ENCODE measurements at regions not wholly inside any gene's neighbourhood (a gene's known extent, or its start where the extent isn't known, plus 50 kb on each side); places are given as distances from the start of the nearest gene placed in this dataset.
"Not testable (repeated sequence)": the region's sequence is repeated elsewhere in the genome, so short reads cannot be mapped to it uniquely, and the experiment has no call there.

DNA sequence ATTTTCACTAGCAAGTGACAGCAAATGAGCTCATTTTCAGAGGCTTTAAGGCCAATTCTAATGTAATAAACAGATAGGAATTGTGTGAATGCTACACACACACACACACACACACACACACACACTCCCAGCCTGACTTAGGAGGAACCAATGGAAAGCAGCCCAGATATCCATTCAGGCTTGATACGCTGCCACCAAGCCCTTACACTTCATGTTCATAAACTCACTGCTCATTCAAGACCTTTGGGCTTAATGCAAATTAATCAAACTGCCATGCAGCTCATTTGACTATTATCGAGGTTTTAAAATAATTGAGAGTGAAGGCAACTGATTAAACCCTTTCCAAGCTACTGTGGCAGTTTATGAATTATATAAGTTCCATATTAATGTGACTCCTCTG is 298.9 kb upstream of the NCKAP5 start:
- in situ Hi-C loops (cut with MboI; ENCODE audit: low sequenced_read_pairs), result no loop called here

DNA sequence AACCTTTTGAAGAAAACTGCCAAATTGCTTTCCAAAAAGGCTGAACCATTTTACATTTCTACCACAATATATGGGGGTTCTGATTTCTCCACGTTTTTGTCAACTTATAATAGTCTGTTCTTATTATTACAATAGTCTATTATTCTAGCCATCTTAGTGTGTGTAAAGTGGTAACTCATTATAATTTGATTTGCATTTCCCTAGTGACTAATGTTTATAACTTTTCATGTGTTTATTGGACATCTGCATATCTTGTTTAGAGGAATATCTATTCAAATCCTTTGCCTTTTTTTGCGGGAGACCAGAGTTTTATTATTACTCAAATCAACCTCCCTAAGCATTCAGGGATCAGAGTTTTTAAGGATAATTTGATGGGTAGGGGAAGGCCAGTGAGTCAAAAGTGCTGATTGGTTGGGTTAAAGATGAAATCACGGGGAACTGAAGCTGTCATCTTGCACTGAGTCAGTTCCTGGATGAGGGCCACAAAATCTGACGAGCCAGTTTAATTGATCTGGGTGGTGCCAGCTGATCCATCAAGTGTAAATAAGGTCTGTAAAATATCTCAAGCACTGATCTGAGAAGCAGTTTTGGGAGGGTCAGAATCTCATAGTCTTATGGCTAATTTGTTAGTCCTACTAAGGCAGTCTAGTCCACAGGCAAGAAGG is 303.4 kb upstream of the NCKAP5 start:
- in situ Hi-C loops (cut with MboI; ENCODE audit: low sequenced_read_pairs), result no loop called here

DNA sequence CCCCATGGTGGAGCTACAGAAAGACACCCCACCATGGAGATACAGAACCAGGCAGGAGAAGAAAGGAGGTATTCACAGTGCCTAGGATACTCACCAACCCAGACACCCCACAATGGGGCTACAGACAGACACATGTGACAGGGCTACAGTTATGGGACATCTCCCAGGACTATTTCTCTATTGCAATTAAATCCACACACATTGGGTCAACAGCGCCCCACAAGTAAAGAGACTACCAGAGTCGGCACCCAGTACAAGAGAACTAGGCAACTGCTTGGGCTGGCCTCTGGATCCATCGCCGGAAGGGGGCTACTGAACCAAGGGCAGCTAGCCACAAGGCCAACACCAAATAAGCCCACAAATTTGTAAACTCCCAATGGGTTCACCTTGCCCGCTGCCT is 310.1 kb upstream of the NCKAP5 start:
- in situ Hi-C loops (cut with MboI; ENCODE audit: low sequenced_read_pairs), result no loop called here

DNA sequence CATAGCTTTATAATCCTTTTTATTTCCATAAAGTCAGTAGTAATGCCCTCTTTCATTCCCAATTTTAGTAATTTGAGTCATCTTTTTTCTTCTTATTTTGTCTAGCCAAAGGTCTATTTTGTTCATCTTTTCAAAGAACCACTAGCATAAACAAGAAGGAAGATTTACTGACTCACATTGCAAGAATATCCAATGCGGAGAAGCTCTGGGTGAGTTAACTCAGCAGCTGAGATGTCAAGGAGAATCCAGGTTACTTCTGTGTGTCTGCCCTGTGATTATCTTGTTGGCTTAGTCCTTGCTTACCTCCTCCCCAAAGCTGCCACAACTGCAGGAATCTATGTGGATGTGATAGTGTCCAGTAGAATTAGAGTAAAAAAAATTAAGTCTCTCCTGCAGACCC is 311.4 kb upstream of the NCKAP5 start:
- in situ Hi-C loops (cut with MboI; ENCODE audit: low sequenced_read_pairs), result no loop called here

DNA sequence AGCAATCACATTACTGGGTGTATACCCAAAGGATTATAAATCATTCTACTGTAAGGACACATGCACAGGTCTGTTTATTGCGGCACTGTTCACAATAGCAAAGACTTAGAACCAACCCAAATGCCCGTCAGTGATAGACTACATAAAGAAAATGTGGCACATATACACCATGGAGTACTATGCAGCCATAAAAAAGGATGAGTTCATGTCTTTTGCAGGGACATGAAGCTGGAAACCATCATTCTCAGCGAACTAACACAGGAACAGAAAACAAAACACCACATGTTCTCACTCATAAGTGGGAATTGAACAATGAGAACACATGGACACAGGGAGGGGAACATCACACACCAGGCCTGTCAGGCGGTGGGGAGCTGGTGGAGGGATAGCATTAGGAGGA is 313.9 kb upstream of the NCKAP5 start:
- in situ Hi-C loops (cut with MboI; ENCODE audit: low sequenced_read_pairs), result not testable (repeated sequence)

DNA sequence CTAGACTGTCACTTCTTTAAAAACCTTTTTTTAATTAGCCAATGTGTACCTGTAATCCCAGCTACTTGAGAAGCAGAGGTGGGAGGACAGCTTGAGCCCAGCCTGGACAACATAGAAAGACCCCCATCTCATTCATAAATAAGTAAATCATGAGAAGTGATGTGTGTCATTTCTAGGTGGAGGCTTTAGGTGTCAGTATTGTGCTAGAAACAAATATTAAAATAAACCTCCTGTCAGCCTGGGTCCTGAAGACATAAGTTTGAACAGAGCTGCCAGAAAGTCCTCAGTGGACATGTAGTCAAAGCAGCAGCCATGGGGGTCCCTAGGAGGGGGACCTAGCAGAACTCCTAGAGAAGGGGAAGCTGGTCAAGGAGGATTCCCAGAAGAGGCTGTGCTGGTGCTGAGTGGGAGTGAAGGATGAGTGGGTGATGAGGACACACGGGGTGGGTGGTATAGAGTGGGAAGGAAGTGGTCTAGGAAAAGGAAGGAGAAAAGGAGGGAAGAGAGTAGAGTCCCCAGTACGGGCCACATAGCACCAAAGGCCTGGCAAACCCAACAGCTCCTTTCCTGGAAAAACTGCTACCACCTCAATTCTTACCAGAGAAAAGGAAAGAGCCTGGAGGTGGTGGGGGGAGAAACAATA is 316.6 kb upstream of the NCKAP5 start:
- in situ Hi-C loops (cut with MboI; ENCODE audit: low sequenced_read_pairs), result no loop called here

DNA sequence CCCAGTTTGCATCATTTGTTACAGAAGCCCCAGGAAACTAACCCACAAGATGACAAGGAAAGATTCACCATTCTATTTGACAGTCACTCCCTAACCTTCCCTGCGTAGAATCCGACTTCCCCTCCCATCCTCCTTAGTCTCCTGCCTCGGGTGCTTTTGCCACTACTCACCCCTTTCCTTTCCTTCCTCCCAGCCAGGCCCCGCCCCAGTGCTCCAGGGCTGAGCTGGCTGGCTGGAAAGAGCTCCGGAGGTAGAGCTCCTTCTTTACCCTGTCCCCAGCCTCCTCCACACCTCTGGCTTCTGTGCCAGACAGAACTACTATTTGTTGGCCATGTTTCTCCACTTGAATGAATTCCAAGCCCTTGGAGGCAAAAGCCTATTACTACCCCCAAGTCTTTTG is 317.6 kb upstream of the NCKAP5 start:
- in situ Hi-C loops (cut with MboI; ENCODE audit: low sequenced_read_pairs), result no loop called here

DNA sequence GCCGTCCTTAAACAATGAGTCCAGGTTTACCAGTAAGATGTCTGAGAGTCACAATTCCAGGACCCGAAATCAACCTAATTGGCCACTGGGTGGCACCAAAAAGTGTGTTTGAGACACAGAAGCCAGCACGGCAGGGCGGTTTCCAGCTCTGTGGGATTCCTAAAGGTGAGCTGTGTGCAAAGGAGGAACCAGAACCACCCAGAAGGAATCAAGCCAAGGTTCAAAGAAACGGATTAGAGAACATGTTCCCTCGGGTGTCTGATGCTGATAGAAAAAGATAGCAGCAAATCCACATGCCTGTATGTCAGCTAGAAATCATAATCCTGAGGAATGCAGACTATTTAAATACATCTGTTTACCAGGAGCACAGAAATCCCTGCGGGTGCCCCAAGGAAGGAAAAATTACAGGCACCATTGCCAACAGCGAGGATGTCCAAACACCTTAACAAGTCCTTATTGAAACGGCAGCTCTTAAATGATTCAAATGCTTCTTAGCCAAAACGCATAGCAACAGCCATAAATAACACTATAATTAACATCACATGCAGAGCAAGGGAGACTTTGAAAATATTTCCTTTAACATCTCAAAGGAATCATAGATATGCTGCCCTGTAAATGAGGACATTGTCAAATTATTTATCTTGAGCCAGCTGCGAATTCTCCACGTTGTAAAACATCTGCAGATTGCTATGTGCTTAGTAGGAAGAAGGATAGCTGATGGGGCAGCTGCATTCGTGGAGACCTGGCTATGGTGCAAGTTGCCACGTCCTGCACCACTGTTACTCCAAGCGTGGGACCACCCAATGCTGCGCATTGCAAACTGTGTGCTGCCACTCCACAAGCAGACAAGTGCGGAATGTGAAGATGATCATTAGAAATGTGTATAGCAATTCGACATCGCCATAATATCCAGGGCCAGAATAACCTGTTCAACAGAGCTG is 318.7 kb upstream of the NCKAP5 start:
- in situ Hi-C loops (cut with MboI; ENCODE audit: low sequenced_read_pairs), result no loop called here

DNA sequence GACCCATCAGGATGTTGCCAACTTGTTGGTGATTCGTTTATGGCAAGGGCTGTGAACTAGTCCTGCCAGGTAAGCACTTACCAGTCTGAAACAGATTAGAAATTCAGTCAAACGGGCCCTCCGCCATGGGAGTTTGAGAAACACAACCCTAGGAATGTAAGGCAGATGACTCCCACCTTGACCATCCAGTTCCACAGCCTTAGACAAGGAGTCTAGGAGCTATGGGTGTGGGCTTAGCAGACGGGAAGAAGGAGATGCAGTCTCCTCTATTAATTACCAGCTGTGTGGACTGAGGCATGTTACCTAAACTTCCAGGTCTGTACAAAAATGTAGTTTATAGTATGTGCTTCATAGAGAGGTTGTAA is 319.4 kb upstream of the NCKAP5 start:
- in situ Hi-C loops (cut with MboI; ENCODE audit: low sequenced_read_pairs), result no loop called here

DNA sequence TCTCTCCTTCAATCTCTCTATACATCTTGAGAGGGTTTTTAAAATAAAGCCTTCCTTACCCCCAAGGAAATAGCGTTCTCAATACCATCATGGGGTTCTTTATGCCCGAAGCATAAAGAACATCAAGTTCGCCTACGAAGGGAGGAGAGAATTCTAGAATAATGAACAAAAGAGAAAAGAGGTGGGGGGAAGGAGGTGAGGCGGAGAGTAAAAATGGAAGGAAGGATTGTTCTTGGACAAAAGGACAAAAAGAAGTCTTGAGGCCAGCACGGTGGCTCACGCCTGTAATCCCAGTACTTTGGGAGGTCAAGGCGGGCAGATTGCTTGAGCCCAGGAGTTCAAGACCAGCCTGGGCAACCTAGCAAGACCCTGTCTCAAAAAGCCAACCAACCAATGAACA is 319.8 kb upstream of the NCKAP5 start:
- in situ Hi-C loops (cut with MboI; ENCODE audit: low sequenced_read_pairs), result no loop called here

DNA sequence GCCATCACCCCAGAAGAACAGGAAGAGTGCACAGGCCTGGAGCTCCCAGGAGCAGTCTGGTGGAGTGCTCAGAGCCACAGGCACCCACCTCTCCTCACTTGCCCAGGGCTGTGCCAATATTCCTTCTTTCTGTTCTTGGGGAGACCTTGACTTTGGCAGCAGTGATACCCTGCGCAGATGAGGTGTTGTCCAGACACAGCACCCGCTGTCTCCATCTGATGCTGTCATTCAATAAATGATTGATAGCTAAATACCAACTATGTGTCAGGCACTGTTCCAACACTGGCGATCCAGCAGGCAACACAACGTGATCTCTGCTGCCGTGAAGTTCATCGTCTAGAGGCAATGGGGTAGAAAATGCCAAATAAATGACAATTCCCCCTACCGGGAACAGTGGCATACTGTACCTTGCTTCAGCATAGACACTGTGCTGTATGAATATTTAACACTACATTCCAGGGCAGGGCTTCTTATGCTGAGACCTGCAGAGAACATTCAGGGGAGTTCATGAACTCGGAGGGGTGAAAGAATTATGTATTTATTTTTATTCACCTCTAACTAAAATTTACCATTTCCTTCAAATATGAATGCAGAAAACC is 320.5 kb upstream of the NCKAP5 start:
- in situ Hi-C loops (cut with MboI; ENCODE audit: low sequenced_read_pairs), result no loop called here

DNA sequence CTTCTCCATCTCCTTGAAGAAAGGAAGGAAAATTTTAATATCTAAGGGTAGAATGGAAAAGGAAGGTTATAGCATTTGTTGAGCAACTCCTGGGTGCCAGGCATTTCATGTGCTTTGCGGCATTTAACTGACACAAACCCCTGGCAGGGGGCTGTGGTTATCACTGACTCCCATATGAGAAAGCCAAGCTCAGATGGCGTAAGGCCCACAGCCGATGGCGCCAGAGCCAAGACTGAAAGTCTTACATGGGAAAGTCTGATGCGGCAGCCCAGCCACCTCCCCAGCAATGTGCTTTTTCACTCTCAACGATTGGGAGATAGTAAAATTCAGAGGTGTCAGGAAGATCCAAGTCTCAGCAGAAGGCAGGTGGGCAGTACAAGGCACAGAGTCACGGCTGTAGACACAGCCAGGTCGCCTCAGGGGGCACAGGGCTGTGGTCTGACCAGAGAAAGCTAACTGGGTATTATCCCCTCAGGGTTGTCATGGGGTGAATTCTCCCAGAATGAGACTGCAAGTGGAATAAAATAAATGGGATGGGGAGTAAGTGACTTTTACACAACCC is 324.2 kb upstream of the NCKAP5 start:
- in situ Hi-C loops (cut with MboI; ENCODE audit: low sequenced_read_pairs), result no loop called here

DNA sequence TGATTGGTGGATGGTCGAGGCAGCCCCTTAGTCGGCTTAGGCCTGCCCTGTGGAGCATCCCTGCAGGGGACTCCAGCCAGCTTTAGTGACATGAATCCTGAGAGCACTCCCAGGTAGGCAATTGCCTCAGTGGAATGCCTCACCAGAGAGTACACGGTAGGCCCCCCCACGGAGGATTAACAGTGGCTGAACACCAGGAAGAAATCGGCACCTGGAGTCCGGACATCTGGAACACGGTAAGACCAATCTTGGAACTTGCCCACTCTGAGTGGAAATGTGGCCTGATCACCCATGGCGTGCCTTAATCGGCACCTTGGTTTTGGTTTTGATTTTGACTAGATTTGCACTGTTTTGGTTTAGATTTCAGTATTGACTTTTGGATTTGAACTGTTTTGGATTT is 326.2 kb upstream of the NCKAP5 start:
- in situ Hi-C loops (cut with MboI; ENCODE audit: low sequenced_read_pairs), result no loop called here

DNA sequence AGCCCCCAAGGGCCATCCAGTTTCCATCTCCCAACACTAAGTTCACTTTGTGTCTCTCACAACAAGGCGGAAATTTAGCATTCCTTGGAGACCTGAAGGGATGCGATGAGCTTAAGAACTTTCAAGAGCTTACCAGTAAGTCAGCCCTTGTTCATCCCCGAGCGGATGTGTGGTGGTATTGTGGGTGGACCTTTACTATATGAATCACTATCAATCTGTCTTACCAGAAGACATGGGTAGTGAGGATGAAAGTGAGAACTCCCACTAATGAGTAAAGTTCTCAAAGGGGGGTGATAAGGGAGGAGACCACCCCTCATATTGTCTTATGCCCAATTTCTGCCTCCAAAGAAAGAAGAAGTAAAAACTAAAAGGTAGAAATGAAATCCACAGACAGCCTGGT is 329.6 kb upstream of the NCKAP5 start:
- in situ Hi-C loops (cut with MboI; ENCODE audit: low sequenced_read_pairs), result not testable (repeated sequence)

DNA sequence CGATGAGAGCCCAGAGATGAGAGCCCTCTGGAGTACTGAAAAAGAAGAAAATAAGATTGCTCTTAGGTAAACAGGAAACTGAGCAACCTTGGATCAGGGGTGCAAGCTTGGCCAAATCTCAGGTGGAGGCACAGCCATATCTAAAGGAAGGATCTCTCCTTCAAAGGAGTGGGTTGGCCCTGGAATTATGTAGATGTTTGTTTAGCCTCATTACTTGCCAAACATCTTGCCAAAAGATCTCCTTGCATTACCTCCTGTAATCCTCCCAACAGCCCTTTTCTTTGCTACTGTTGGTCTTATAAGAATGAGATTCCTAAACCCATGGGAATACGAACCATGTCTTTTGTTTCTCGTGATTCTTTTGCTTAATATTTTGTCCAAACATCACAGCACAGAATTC is 332.6 kb upstream of the NCKAP5 start:
- in situ Hi-C loops (cut with MboI; ENCODE audit: low sequenced_read_pairs), result no loop called here

DNA sequence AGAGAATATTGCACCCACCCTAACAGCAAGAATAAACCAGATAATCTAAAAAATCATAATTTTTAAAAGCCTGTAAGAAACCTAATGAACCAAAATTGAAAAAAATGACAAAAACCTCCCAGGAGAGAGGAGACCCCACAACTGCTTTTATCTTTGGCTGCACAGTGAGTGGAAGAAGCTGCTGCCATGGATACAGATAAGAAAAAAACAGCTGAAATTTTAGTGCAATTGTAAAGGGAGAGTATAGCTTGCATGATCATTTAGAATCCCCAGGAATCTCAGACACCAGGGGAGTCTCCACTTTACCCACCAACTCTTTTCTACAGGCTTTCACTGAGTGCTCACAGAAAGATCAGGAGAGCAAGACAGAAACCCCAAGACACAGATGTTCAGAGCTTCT is 338.1 kb upstream of the NCKAP5 start:
- in situ Hi-C loops (cut with MboI; ENCODE audit: low sequenced_read_pairs), result no loop called here

DNA sequence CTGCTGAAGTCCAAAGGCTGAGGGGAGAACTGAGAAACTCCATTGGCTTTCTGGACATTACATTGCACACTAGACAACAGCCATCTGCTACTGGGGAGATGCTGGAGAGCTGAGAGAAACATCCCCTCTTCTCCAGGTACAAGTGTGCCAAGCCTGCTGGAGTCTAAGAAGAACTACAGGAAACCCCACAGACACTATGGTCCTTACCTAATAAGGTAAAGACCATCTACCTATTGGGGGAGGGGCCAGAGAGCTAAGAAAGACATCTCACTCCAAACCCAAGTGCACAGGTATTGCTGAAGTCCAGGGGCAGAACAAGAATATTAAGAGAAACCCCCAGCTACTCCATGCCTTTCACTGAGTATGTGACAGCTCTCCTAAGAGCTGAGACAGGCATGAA is 338.7 kb upstream of the NCKAP5 start:
- in situ Hi-C loops (cut with MboI; ENCODE audit: low sequenced_read_pairs), result no loop called here

DNA sequence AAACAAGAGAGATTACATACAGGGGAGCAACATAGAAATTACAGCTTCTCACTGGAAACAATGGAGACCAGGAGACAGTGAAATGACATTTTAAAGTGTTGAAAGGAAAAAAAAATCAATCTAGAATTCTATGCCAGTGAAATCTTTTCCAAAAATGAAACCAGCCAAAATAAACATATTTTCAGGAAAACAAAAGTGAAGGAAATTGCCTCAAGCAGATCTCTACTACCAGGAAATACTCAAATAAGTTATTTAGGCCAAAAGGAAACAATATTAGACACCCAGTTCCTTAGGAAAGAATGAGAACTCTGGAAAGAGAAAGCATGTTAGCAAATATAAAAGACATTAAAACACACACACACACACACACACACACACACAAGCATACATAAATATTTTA is 339.9 kb upstream of the NCKAP5 start:
- in situ Hi-C loops (cut with MboI; ENCODE audit: low sequenced_read_pairs), result no loop called here

DNA sequence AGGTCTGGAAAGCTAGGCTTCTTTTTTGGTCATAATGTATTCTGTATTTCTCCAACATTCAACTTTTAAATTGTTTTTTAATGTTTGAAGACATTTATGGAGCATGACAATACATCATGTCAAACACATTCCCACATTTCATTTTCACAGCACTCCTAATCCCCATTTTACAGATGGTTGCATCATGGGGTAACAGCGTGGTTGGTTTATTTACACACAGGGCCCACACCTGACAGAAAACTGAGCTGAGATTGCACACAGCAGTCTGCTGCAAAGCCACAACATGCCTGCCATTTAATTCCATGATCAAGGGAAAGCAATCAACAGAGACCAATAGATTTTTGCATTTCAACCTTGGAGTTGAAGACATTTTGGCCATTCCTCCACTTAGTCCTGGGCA is 335.7 kb upstream of the MGAT5 start:
- in situ Hi-C loops (cut with MboI; ENCODE audit: low sequenced_read_pairs), result no loop called here

DNA sequence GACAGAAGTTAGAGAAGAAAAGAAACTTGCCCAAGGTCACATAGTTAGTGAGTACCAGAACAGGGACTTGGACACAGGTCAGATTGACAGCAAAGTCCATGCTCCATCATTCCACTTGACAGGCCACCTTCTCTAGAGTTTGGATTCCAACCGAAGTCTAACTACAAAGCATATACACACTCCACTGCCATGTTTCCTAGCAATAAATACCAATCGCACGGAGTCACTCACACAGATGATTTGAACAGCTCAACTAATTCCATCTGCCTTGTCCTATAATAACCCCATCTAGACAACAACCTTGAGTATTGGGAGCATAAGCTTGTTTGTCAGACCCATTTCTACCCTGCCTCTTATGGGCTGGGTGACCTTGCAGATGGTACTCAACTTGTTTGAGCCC is 334.6 kb upstream of the MGAT5 start:
- in situ Hi-C loops (cut with MboI; ENCODE audit: low sequenced_read_pairs), result no loop called here

DNA sequence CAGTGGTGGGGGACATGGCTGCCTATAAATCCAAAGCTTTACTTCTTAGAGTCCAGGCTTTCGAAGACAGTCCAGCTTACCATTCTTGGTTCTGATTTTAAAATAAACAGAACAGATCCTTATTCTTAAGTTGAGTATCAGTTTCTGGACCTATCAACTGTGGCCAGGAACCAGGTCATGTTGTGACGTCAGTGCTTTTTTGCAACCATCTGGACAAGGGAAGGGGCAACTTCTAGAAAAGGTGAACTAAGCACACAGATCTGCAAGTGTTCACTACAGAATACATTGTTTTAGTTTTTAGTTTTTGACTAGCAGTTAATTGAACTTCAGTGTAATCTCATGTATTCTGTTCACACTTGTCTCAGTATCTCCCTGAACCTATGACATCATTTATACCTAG is 326.0 kb upstream of the MGAT5 start:
- in situ Hi-C loops (cut with MboI; ENCODE audit: low sequenced_read_pairs), result no loop called here

Measured in HL-60/S4 treated with retinoic acid at 250 ng/mL for 4 days and 3 days (cell line).